ENCODE measurements at regions not wholly inside any gene's neighbourhood (a gene's known extent, or its start where the extent isn't known, plus 50 kb on each side); places are given as distances from the start of the nearest gene placed in this dataset.

DNA sequence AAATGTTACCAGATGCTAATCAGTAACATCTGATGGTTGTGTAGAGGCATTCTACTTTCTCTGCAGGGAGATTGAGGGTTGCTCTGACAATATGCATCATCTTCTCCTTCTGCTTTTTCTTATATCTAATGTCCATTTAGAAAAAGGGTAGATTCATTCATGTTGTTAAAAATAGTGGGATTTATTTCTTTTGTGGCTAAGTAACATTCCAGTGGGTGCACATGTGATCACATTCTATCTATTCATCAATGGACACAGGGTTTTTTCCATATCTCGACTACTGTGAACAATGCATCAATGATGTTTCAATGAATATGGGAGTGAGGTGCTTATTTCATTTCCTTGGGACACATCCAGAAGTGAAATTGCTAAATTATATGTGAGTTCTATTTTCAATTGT, 103.9 kb downstream of the CRPPA start:
- no peaks in the 10 kb centered on the region for H3K9me2 ChIP-seq (replicated peaks; ENCODE audit: low read depth, low read length)
- no peak overlapping the region for H3K4me2 ChIP-seq (ENCODE audit: low read depth, low read length, poor library complexity, severe bottlenecking)
- H3K79me2 ChIP-seq (ENCODE audit: insufficient read depth, low read length), result no peaks in the 10 kb centered on the region
- H2AFZ ChIP-seq (ENCODE audit: low read length), result no peak overlapping the region
- no peak overlapping the region for H3K9ac ChIP-seq (ENCODE audit: low read depth, low read length, poor library complexity, severe bottlenecking)
- no peaks in the 10 kb centered on the region for H3K9me3 ChIP-seq (ENCODE audit: insufficient read depth, low read depth, low read length)
- no peaks in the 10 kb centered on the region for H3K27me3 ChIP-seq (ENCODE audit: insufficient read depth, low read length, poor library complexity, severe bottlenecking)
- no peak overlapping the region for H3K4me3 ChIP-seq (ENCODE audit: low read length, poor library complexity, severe bottlenecking)
- H4K20me1 ChIP-seq (ENCODE audit: insufficient read depth, low read length, poor library complexity, severe bottlenecking), result no peaks in the 10 kb centered on the region
- no peaks in the 10 kb centered on the region for H3F3A ChIP-seq (ENCODE audit: low read depth)
- TF ChIP-seq, protein P1, sequence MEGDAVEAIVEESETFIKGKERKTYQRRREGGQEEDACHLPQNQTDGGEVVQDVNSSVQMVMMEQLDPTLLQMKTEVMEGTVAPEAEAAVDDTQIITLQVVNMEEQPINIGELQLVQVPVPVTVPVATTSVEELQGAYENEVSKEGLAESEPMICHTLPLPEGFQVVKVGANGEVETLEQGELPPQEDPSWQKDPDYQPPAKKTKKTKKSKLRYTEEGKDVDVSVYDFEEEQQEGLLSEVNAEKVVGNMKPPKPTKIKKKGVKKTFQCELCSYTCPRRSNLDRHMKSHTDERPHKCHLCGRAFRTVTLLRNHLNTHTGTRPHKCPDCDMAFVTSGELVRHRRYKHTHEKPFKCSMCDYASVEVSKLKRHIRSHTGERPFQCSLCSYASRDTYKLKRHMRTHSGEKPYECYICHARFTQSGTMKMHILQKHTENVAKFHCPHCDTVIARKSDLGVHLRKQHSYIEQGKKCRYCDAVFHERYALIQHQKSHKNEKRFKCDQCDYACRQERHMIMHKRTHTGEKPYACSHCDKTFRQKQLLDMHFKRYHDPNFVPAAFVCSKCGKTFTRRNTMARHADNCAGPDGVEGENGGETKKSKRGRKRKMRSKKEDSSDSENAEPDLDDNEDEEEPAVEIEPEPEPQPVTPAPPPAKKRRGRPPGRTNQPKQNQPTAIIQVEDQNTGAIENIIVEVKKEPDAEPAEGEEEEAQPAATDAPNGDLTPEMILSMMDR (conservative IDR thresholded peaks at IDR 0.05; ENCODE audit: low read length), result no peak
- TF ChIP-seq EZH2phosphoT487 (IDR thresholded peaks at IDR 0.05; ENCODE audit: borderline replicate concordance), result no peak
- H3K36me3 ChIP-seq (ENCODE audit: insufficient read depth, low read length), result no peaks in the 10 kb centered on the region
- peaks cover 24% of the 10 kb centered on the region for H3K4me1 ChIP-seq (ENCODE audit: insufficient read depth, low read length, poor library complexity, severe bottlenecking)

GRCh38 chr7:16315280-16315679, 106.1 kb downstream of the CRPPA start:
- H3K36me3 ChIP-seq (ENCODE audit: insufficient read depth, low read length), result no peaks in the 10 kb centered on the region
- H3K79me2 ChIP-seq (ENCODE audit: insufficient read depth, low read length), result no peaks in the 10 kb centered on the region
- H3K9me2 ChIP-seq (replicated peaks; ENCODE audit: low read depth, low read length), result no peaks in the 10 kb centered on the region
- TF ChIP-seq, protein P1 (conservative IDR thresholded peaks at IDR 0.05; ENCODE audit: low read length), result no peak
- no peak for TF ChIP-seq EZH2phosphoT487 (IDR thresholded peaks at IDR 0.05; ENCODE audit: borderline replicate concordance)
- no peaks in the 10 kb centered on the region for H3F3A ChIP-seq (ENCODE audit: low read depth)
- no peaks in the 10 kb centered on the region for H3K27me3 ChIP-seq (ENCODE audit: insufficient read depth, low read length, poor library complexity, severe bottlenecking)
- no peak overlapping the region for H3K4me3 ChIP-seq (ENCODE audit: low read length, poor library complexity, severe bottlenecking)
- H3K4me1 ChIP-seq (ENCODE audit: insufficient read depth, low read length, poor library complexity, severe bottlenecking), result peaks cover 22% of the 10 kb centered on the region
- no peak overlapping the region for H3K9ac ChIP-seq (ENCODE audit: low read depth, low read length, poor library complexity, severe bottlenecking)
- H4K20me1 ChIP-seq (ENCODE audit: insufficient read depth, low read length, poor library complexity, severe bottlenecking), result no peaks in the 10 kb centered on the region
- H3K9me3 ChIP-seq (ENCODE audit: insufficient read depth, low read depth, low read length), result no peaks in the 10 kb centered on the region
- peak overlapping the region; percentile 19 for H3K4me2 ChIP-seq (ENCODE audit: low read depth, low read length, poor library complexity, severe bottlenecking)
- H2AFZ ChIP-seq (ENCODE audit: low read length), result peak overlapping the region; percentile 28; the same call in 1 of the 2 replicates

DNA sequence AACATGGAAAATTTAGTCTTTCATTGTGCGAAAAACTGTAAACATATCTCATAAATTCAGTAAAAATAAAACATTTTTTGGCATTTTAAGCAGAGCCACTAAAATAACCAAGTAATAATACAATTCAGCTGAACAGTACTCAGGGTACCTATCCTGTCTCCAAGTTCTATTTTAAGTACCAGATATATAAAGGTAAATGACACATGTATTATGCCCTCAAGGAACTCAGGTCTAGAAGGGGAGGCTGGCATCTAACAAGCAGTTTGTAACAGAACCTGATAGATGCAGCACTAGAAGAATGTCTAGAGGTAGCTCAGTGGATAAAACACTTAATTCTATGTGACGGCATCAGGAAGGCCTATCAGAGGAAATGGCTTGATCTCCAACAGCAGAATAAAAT, 112.2 kb downstream of the CRPPA start:
- H3K79me2 ChIP-seq (ENCODE audit: insufficient read depth, low read length), result no peaks in the 10 kb centered on the region
- H3K9me3 ChIP-seq (ENCODE audit: insufficient read depth, low read depth, low read length), result no peaks in the 10 kb centered on the region
- H3K4me1 ChIP-seq (ENCODE audit: insufficient read depth, low read length, poor library complexity, severe bottlenecking), result no peaks in the 10 kb centered on the region
- H3K9ac ChIP-seq (ENCODE audit: low read depth, low read length, poor library complexity, severe bottlenecking), result no peak overlapping the region
- no peaks in the 10 kb centered on the region for H3F3A ChIP-seq (ENCODE audit: low read depth)
- H3K36me3 ChIP-seq (ENCODE audit: insufficient read depth, low read length), result no peaks in the 10 kb centered on the region
- H3K4me3 ChIP-seq (ENCODE audit: low read length, poor library complexity, severe bottlenecking), result no peak overlapping the region
- no peak overlapping the region for H3K4me2 ChIP-seq (ENCODE audit: low read depth, low read length, poor library complexity, severe bottlenecking)
- H3K27me3 ChIP-seq (ENCODE audit: insufficient read depth, low read length, poor library complexity, severe bottlenecking), result no peaks in the 10 kb centered on the region
- H2AFZ ChIP-seq (ENCODE audit: low read length), result no peak overlapping the region
- no peaks in the 10 kb centered on the region for H4K20me1 ChIP-seq (ENCODE audit: insufficient read depth, low read length, poor library complexity, severe bottlenecking)
- no peaks in the 10 kb centered on the region for H3K9me2 ChIP-seq (replicated peaks; ENCODE audit: low read depth, low read length)
- TF ChIP-seq EZH2phosphoT487 (IDR thresholded peaks at IDR 0.05; ENCODE audit: borderline replicate concordance), result no peak
- TF ChIP-seq, protein P1 (conservative IDR thresholded peaks at IDR 0.05; ENCODE audit: low read length), result no peak
